HG03060 (cell line): ENCODE measurements at regions not wholly inside any gene's neighbourhood (a gene's known extent, or its start where the extent isn't known, plus 50 kb on each side); places are given as distances from the start of the nearest gene placed in this dataset.

ENCODE experiments used
- ATAC-seq: cut with Tn5 transposase; IDR thresholded peaks from one replicate; pipeline ENCODE4 v1.9.1; 2021; ENCODE audit warnings: low read depth, moderate number of reproducible peaks; ENCODE audit not compliant: unreplicated experiment

- no peak for ATAC-seq
Observed at GRCh38 chr2:139098961-139099360, 318.8 kb upstream of the NXPH2 start.

GRCh38 chr2:139083121-139083520, 302.9 kb upstream of the NXPH2 start:
- no peak for ATAC-seq

GRCh38 chr2:139080244-139080643, 300.1 kb upstream of the NXPH2 start:
- no peak for ATAC-seq

GRCh38 chr2:139079311-139079710, 299.1 kb upstream of the NXPH2 start:
- ATAC-seq = no peak

- no peak for ATAC-seq
Observed at GRCh38 chr2:139078376-139078775, 298.2 kb upstream of the NXPH2 start.

- ATAC-seq = no peak
Observed at GRCh38 chr2:139077099-139077737, 297.0 kb upstream of the NXPH2 start.

- no peak for ATAC-seq
Observed at GRCh38 chr2:139067874-139068273, 287.7 kb upstream of the NXPH2 start.

GRCh38 chr2:139067072-139067471, 286.9 kb upstream of the NXPH2 start:
- no peak for ATAC-seq

- no peak for ATAC-seq
Observed at GRCh38 chr2:139064159-139064558, 284.0 kb upstream of the NXPH2 start.

- no peak for ATAC-seq
Observed at GRCh38 chr2:139059617-139060016, 279.4 kb upstream of the NXPH2 start.

GRCh38 chr2:139055202-139055601, 275.0 kb upstream of the NXPH2 start:
- ATAC-seq = no peak

GRCh38 chr2:139048017-139048416, 267.8 kb upstream of the NXPH2 start:
- no peak for ATAC-seq

- ATAC-seq = no peak
Observed at GRCh38 chr2:139045524-139045923, 265.3 kb upstream of the NXPH2 start.

GRCh38 chr2:139034064-139034463, 253.9 kb upstream of the NXPH2 start:
- no peak for ATAC-seq

GRCh38 chr2:139033300-139033699, 253.1 kb upstream of the NXPH2 start:
- ATAC-seq = no peak

- no peak for ATAC-seq
Observed at GRCh38 chr2:139031722-139032121, 251.5 kb upstream of the NXPH2 start.

- ATAC-seq = no peak
Observed at GRCh38 chr2:139020287-139020686, 240.1 kb upstream of the NXPH2 start.

- no peak for ATAC-seq
Observed at GRCh38 chr2:139018252-139018651, 238.1 kb upstream of the NXPH2 start.

- ATAC-seq = no peak
Observed at GRCh38 chr2:139007130-139007529, 226.9 kb upstream of the NXPH2 start.

- ATAC-seq = no peak
Observed at GRCh38 chr2:139000131-139000785, 220.1 kb upstream of the NXPH2 start.

- ATAC-seq = no peak
Observed at GRCh38 chr2:138997856-138998517, 217.8 kb upstream of the NXPH2 start.

GRCh38 chr2:138997346-138997745, 217.2 kb upstream of the NXPH2 start:
- ATAC-seq = no peak
